Left ventricle myocardium inferior (tissue), 1 donor: ENCODE measurements at regions not wholly inside any gene's neighbourhood (a gene's known extent, or its start where the extent isn't known, plus 50 kb on each side); places are given as distances from the start of the nearest gene placed in this dataset.

Experiments used
- DNase-seq: peaks from one replicate; pipeline ENCODE4 v3.0.0-alpha.2; 2020
- H3K27ac ChIP-seq: fragments of 200-600 bp; replicated peaks from 2 replicates; pipeline ENCODE4 v1.8.0; 2021
- H3K27me3 ChIP-seq: fragments of 200-600 bp; 2 replicates; pipeline ENCODE4 v1.8.0; 2021; ENCODE audit warnings: low read depth
- H3K36me3 ChIP-seq: fragments of 200-600 bp; 2 replicates; pipeline ENCODE4 v1.8.0; 2021
- H3K4me1 ChIP-seq: fragments of 200-600 bp; 2 replicates; pipeline ENCODE4 v1.8.0; 2021
- H3K4me3 ChIP-seq: fragments of 200-600 bp; 2 replicates; pipeline ENCODE4 v1.8.0; 2021; ENCODE audit warnings: mild to moderate bottlenecking, moderate library complexity
- H3K9me3 ChIP-seq: fragments of 200-600 bp; replicated peaks from 2 replicates; pipeline ENCODE4 v1.8.0; 2021
- CTCF ChIP-seq: fragments of 200-600 bp; IDR thresholded peaks from 2 replicates; pipeline ENCODE4 v1.8.0; 2021; ENCODE audit warnings: antibody characterized with exemption, mild to moderate bottlenecking, borderline replicate concordance
- intact Hi-C: fragments of 100-400 bp; cut with micrococcal nuclease; formaldehyde crosslinking; loops from one replicate; pipeline ENCODE4 v1.11.0; 2022
- donor health status: DM: no; HTN: yes; CAD: no; lungs with severe emphysema.

GRCh38 chr6:120526576-120526975 lies 807.7 kb downstream of the TBC1D32 start:
- no peak overlapping the region for H3K4me3 ChIP-seq
- DNase-seq = no peak
- no peaks in the 10 kb centered on the region for H3K4me1 ChIP-seq
- no peaks in the 10 kb centered on the region for H3K27me3 ChIP-seq
- H3K9me3 ChIP-seq = peaks cover 11% of the 10 kb centered on the region
- intact Hi-C loops = no loop called here
- H3K36me3 ChIP-seq = no peaks in the 10 kb centered on the region
- no peak for TF ChIP-seq CTCF
- H3K27ac ChIP-seq = no peak overlapping the region

GRCh38 chr6:120514544-120514943 lies 819.7 kb downstream of the TBC1D32 start:
- TF ChIP-seq CTCF = no peak
- peaks cover 39% of the 10 kb centered on the region for H3K9me3 ChIP-seq
- H3K4me3 ChIP-seq = no peak overlapping the region
- H3K27ac ChIP-seq = no peak overlapping the region
- DNase-seq = no peak
- H3K27me3 ChIP-seq = no peaks in the 10 kb centered on the region
- H3K4me1 ChIP-seq = no peaks in the 10 kb centered on the region
- no peaks in the 10 kb centered on the region for H3K36me3 ChIP-seq
- intact Hi-C loops = no loop called here

GRCh38 chr6:120511712-120512111 lies 822.6 kb downstream of the TBC1D32 start:
- Histone ChIP-seq H3K9me3 (peaks cover 39% of the 10 kb centered on the region), H3K4me3 (no peak overlapping the region), H3K36me3 (no peaks in the 10 kb centered on the region), H3K4me1 (no peaks in the 10 kb centered on the region), H3K27ac (no peak overlapping the region), H3K27me3 (no peaks in the 10 kb centered on the region)
- DNase-seq = no peak
- no peak for TF ChIP-seq CTCF
- intact Hi-C loops = no loop called here

- intact Hi-C loops = no loop called here
- Histone ChIP-seq H3K4me3 (no peak overlapping the region), H3K27ac (no peak overlapping the region), H3K9me3 (peaks cover under 1% of the 10 kb centered on the region), H3K4me1 (no peaks in the 10 kb centered on the region), H3K27me3 (no peaks in the 10 kb centered on the region), H3K36me3 (no peaks in the 10 kb centered on the region)
- DNase-seq = no peak
- TF ChIP-seq CTCF = no peak
These were observed 835.6 kb downstream of the TBC1D32 start for GRCh38 chr6:120498711-120499110.

GRCh38 chr6:120496661-120497060 lies 837.6 kb downstream of the TBC1D32 start:
- no peak overlapping the region for H3K27ac ChIP-seq
- no peaks in the 10 kb centered on the region for H3K4me1 ChIP-seq
- no peaks in the 10 kb centered on the region for H3K36me3 ChIP-seq
- no peaks in the 10 kb centered on the region for H3K9me3 ChIP-seq
- DNase-seq = no peak
- no peaks in the 10 kb centered on the region for H3K27me3 ChIP-seq
- intact Hi-C loops = no loop called here
- TF ChIP-seq CTCF = no peak
- H3K4me3 ChIP-seq = no peak overlapping the region

- H3K27me3 ChIP-seq = no peaks in the 10 kb centered on the region
- H3K9me3 ChIP-seq = no peaks in the 10 kb centered on the region
- no peak for DNase-seq
- no peak for TF ChIP-seq CTCF
- H3K4me3 ChIP-seq = no peak overlapping the region
- intact Hi-C loops = no loop called here
- H3K27ac ChIP-seq = no peak overlapping the region
- H3K36me3 ChIP-seq = no peaks in the 10 kb centered on the region
- no peaks in the 10 kb centered on the region for H3K4me1 ChIP-seq
These were observed 840.8 kb downstream of the TBC1D32 start for GRCh38 chr6:120493505-120493904.
